ENCODE measurements at regions not wholly inside any gene's neighbourhood (a gene's known extent, or its start where the extent isn't known, plus 50 kb on each side); places are given as distances from the start of the nearest gene placed in this dataset.
A peak's percentile ranks its signal among the peaks of the same experiment; 100 is the strongest.

GRCh38 chr3:22474706-22475445 lies 723.9 kb upstream of the ZNF385D start:
- no peak for DNase-seq (ENCODE audit: low spot score)

GRCh38 chr3:22475665-22476240 lies 724.7 kb upstream of the ZNF385D start:
- DNase-seq (ENCODE audit: low spot score), result no peak

- DNase-seq (ENCODE audit: low spot score), result no peak
These were observed 726.0 kb upstream of the ZNF385D start for GRCh38 chr3:22476976-22477375.

- no peak for DNase-seq (ENCODE audit: low spot score)
These were observed 717.2 kb upstream of the UBE2E2 start for GRCh38 chr3:22485954-22486353.

- no peak for DNase-seq (ENCODE audit: low spot score)
These were observed 712.4 kb upstream of the UBE2E2 start for GRCh38 chr3:22490747-22491146.

GRCh38 chr3:22491344-22491743 lies 711.8 kb upstream of the UBE2E2 start:
- no peak for DNase-seq (ENCODE audit: low spot score)

GRCh38 chr3:22492342-22492741 lies 710.8 kb upstream of the UBE2E2 start:
- DNase-seq (ENCODE audit: low spot score), result no peak

- no peak for DNase-seq (ENCODE audit: low spot score)
These were observed 707.9 kb upstream of the UBE2E2 start for GRCh38 chr3:22495241-22495640.

GRCh38 chr3:22495791-22496190 lies 707.3 kb upstream of the UBE2E2 start:
- no peak for DNase-seq (ENCODE audit: low spot score)

GRCh38 chr3:22496641-22497040 lies 706.5 kb upstream of the UBE2E2 start:
- DNase-seq (ENCODE audit: low spot score), result no peak

- DNase-seq (ENCODE audit: low spot score), result no peak
These were observed 696.3 kb upstream of the UBE2E2 start for GRCh38 chr3:22506871-22507270.

- DNase-seq (ENCODE audit: low spot score), result peak; percentile 8
These were observed 695.4 kb upstream of the UBE2E2 start for GRCh38 chr3:22507709-22508108.

- no peak for DNase-seq (ENCODE audit: low spot score)
These were observed 679.2 kb upstream of the UBE2E2 start for GRCh38 chr3:22523925-22524324.

- peak; percentile 14 for DNase-seq (ENCODE audit: low spot score)
These were observed 676.8 kb upstream of the UBE2E2 start for GRCh38 chr3:22526266-22526837.

GRCh38 chr3:22536541-22536940 lies 666.6 kb upstream of the UBE2E2 start:
- no peak for DNase-seq (ENCODE audit: low spot score)

- DNase-seq (ENCODE audit: low spot score), result no peak
These were observed 665.6 kb upstream of the UBE2E2 start for GRCh38 chr3:22537560-22537959.

- DNase-seq (ENCODE audit: low spot score), result no peak
These were observed 660.8 kb upstream of the UBE2E2 start for GRCh38 chr3:22542311-22542710.

- DNase-seq (ENCODE audit: low spot score), result no peak
These were observed 647.2 kb upstream of the UBE2E2 start for GRCh38 chr3:22555753-22556435.

GRCh38 chr3:22565393-22565792 lies 637.7 kb upstream of the UBE2E2 start:
- DNase-seq (ENCODE audit: low spot score), result no peak

- no peak for DNase-seq (ENCODE audit: low spot score)
These were observed 634.8 kb upstream of the UBE2E2 start for GRCh38 chr3:22568285-22568684.

- no peak for DNase-seq (ENCODE audit: low spot score)
These were observed 633.6 kb upstream of the UBE2E2 start for GRCh38 chr3:22569570-22569969.

GRCh38 chr3:22581007-22581406 lies 622.1 kb upstream of the UBE2E2 start:
- DNase-seq (ENCODE audit: low spot score), result no peak

GRCh38 chr3:22582266-22582665 lies 620.9 kb upstream of the UBE2E2 start:
- DNase-seq (ENCODE audit: low spot score), result no peak

Measured in umbilical cord (tissue), 1 donor.